ENCODE measurements at regions not wholly inside any gene's neighbourhood (a gene's known extent, or its start where the extent isn't known, plus 50 kb on each side); places are given as distances from the start of the nearest gene placed in this dataset. TPM values are rescaled to one million over a fixed set of nuclear protein-coding genes. Genes with fewer than 3 reads are reported as not detected.

DNA sequence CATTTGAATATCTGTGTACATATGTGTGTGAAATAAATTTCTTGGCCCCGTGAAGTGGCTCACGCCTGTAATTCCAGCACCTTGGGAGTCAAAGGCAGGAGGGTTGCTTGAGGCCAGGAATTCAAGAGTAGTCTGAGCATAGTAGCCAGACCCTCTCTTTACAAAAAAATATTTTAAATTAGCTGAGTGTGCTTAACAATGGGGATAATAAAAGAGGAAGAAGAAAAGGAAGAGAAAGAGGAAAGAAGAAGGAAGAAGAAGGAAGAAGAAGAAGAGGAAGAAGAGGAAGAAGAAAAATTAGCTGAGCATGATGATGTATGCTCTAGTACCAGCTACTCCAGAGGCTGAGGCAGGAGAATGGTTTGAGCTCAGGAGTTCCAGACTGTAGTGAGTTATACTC is 52.1 kb upstream of the XPO1 start:
- Mint-ChIP-seq H3K36me3 (no peaks in the 10 kb centered on the region), H3K4me1 (peaks cover 4% of the 10 kb centered on the region), H3K4me3 (no peak overlapping the region), H3K9me3 (peaks cover 0 to 11% (median 4%) of the 10 kb centered on the region in 7 donors), H3K27ac (no peak overlapping the region), H3K27me3 (ENCODE audit: low read depth in 3 of 3) (peaks cover 0 to 6% (median 4%) of the 10 kb centered on the region in 3 donors)
- intact Hi-C loops (cut with micrococcal nuclease), result no loop called here
- H3K9ac ChIP-seq (ENCODE audit: insufficient read depth, low read length, poor library complexity, severe bottlenecking), result no peak overlapping the region
- H3K4me2 ChIP-seq (replicated peaks; ENCODE audit: extremely low read depth, low read length, poor library complexity, severe bottlenecking), result no peak overlapping the region
- TF ChIP-seq, protein P1, sequence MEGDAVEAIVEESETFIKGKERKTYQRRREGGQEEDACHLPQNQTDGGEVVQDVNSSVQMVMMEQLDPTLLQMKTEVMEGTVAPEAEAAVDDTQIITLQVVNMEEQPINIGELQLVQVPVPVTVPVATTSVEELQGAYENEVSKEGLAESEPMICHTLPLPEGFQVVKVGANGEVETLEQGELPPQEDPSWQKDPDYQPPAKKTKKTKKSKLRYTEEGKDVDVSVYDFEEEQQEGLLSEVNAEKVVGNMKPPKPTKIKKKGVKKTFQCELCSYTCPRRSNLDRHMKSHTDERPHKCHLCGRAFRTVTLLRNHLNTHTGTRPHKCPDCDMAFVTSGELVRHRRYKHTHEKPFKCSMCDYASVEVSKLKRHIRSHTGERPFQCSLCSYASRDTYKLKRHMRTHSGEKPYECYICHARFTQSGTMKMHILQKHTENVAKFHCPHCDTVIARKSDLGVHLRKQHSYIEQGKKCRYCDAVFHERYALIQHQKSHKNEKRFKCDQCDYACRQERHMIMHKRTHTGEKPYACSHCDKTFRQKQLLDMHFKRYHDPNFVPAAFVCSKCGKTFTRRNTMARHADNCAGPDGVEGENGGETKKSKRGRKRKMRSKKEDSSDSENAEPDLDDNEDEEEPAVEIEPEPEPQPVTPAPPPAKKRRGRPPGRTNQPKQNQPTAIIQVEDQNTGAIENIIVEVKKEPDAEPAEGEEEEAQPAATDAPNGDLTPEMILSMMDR (IDR thresholded peaks at IDR 0.05), result no peak
- no peak overlapping the region for H3K4me3 ChIP-seq (replicated peaks in 1 of 3; ENCODE audit: low read depth in 2 of 3, low read length in 3 of 3)
- no peaks in the 10 kb centered on the region for H3K4me1 ChIP-seq (ENCODE audit: control insufficient read depth in 1 of 2, insufficient read depth in 2 of 2, low read length in 2 of 2)
- H3K27ac ChIP-seq (ENCODE audit: low read depth in 1 of 2, low read length in 2 of 2), result no peak overlapping the region
- H3K27me3 ChIP-seq (ENCODE audit: control insufficient read depth in 2 of 2, insufficient read depth in 2 of 2, low read length in 2 of 2), result no peaks in the 10 kb centered on the region
- H2AFZ ChIP-seq (ENCODE audit: insufficient read depth, low read depth, low read length, poor library complexity, severe bottlenecking), result no peak overlapping the region
- no peaks in the 10 kb centered on the region for H4K20me1 ChIP-seq (ENCODE audit: insufficient read depth, low read length)
- no CpG with 5 or more reads among the region's 2 CpGs for WGBS (ENCODE audit: insufficient coverage)
- H3K9me3 ChIP-seq (replicated peaks in 1 of 2; ENCODE audit: control insufficient read depth in 1 of 2, insufficient read depth in 1 of 2, low read length in 2 of 2), result no peaks in the 10 kb centered on the region
- H3K79me2 ChIP-seq (ENCODE audit: insufficient read depth, low read length), result no peaks in the 10 kb centered on the region
- no peak for DNase-seq
- no peaks in the 10 kb centered on the region for H3K36me3 ChIP-seq (replicated peaks in 1 of 2; ENCODE audit: control insufficient read depth in 1 of 2, insufficient read depth in 2 of 2, low read length in 2 of 2)

GRCh38 chr2:61588566-61588965 is 50.4 kb upstream of the XPO1 start:
- Mint-ChIP-seq H3K27ac (no peak overlapping the region), H3K36me3 (no peaks in the 10 kb centered on the region), H3K4me3 (no peak overlapping the region), H3K27me3 (ENCODE audit: low read depth in 3 of 3) (peaks cover 0 to 6% (median 2%) of the 10 kb centered on the region in 3 donors), H3K4me1 (peaks cover 4% of the 10 kb centered on the region), H3K9me3 (peaks cover 0 to 8% (median 4%) of the 10 kb centered on the region in 7 donors)
- Histone ChIP-seq H3K27me3 (ENCODE audit: control insufficient read depth in 2 of 2, insufficient read depth in 2 of 2, low read length in 2 of 2) (no peaks in the 10 kb centered on the region), H3K4me1 (ENCODE audit: control insufficient read depth in 1 of 2, insufficient read depth in 2 of 2, low read length in 2 of 2) (no peaks in the 10 kb centered on the region), H3K4me3 (replicated peaks in 1 of 3; ENCODE audit: low read depth in 2 of 3, low read length in 3 of 3) (no peak overlapping the region), H3K79me2 (ENCODE audit: insufficient read depth, low read length) (no peaks in the 10 kb centered on the region), H3K9ac (ENCODE audit: insufficient read depth, low read length, poor library complexity, severe bottlenecking) (no peak overlapping the region), H4K20me1 (ENCODE audit: insufficient read depth, low read length) (no peaks in the 10 kb centered on the region), H3K9me3 (replicated peaks in 1 of 2; ENCODE audit: control insufficient read depth in 1 of 2, insufficient read depth in 1 of 2, low read length in 2 of 2) (no peaks in the 10 kb centered on the region), H2AFZ (ENCODE audit: insufficient read depth, low read depth, low read length, poor library complexity, severe bottlenecking) (no peak overlapping the region), H3K27ac (ENCODE audit: low read depth in 1 of 2, low read length in 2 of 2) (no peak overlapping the region), H3K36me3 (replicated peaks in 1 of 2; ENCODE audit: control insufficient read depth in 1 of 2, insufficient read depth in 2 of 2, low read length in 2 of 2) (no peaks in the 10 kb centered on the region), H3K4me2 (replicated peaks; ENCODE audit: extremely low read depth, low read length, poor library complexity, severe bottlenecking) (no peak overlapping the region)
- 100% methylated on average over 1 of the region's 2 CpGs for WGBS (ENCODE audit: insufficient coverage)
- intact Hi-C loops (cut with micrococcal nuclease), result no loop called here
- no peak for DNase-seq
- TF ChIP-seq, protein P1 (IDR thresholded peaks at IDR 0.05), result no peak

Small RNAs in the stretch of these regions (small RNA-seq; reads per million reads assigned to genes)
- gene RNU6-1145P (ENCODE audit: insufficient read length, low read depth) (not detected), gene RPS29P10 (ENCODE audit: insufficient read length, low read depth) (not detected)
